22Rv1 (cell line): ENCODE measurements at regions not wholly inside any gene's neighbourhood (a gene's known extent, or its start where the extent isn't known, plus 50 kb on each side); places are given as distances from the start of the nearest gene placed in this dataset.

Source experiments
- CTCF ChIP-seq: fragments of 450-650 bp; IDR thresholded peaks from 2 replicates; pipeline ENCODE4 v1.5.1; 2017; ENCODE audit warnings: mild to moderate bottlenecking
- ZFX ChIP-seq: fragments of 450-650 bp; IDR thresholded peaks from 2 replicates; pipeline ENCODE4 v1.6.1; 2017; ENCODE audit warnings: antibody characterized with exemption, borderline replicate concordance

- no peak for TF ChIP-seq CTCF
- no peak for TF ChIP-seq ZFX
Measured at GRCh38 chr12:84605983-84606382, 306.6 kb downstream of the SLC6A15 start.
